GM12892 (cell line): ENCODE measurements at regions not wholly inside any gene's neighbourhood (a gene's known extent, or its start where the extent isn't known, plus 50 kb on each side); places are given as distances from the start of the nearest gene placed in this dataset.

Source experiments
- POLR2A ChIP-seq: IDR thresholded peaks from 2 replicates; pipeline ENCODE4 v1.6.1; 2011; ENCODE audit warnings: low read depth, low read length, control low read depth
- POLR2AphosphoS5 ChIP-seq: IDR thresholded peaks from 2 replicates; pipeline ENCODE4 v1.6.1; 2011; ENCODE audit warnings: low read depth, low read length, control low read depth
- TAF1 ChIP-seq: IDR thresholded peaks from 2 replicates; pipeline ENCODE4 v1.6.1; 2011; ENCODE audit warnings: low read depth, mild to moderate bottlenecking, control low read depth, low read length, borderline replicate concordance

DNA sequence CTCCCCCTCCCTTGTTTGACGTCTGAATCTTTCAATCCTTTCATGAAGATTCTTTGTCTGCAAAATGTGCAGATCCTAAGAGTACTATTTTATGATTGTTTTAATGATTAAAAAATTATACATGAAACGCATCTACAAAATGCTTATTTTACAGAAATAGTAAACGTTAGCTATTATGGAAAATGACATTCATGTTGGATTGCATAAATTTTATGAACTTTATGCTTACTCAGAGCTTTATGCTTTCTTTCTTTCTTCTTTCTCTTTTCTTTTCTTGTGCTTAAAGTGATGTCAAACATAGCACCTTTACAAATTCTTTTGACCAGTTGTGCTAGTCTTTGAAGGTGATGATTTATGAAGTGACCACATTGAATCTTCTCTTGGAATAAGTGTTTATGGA is 805.4 kb downstream of the ADCYAP1 start:
- TF ChIP-seq TAF1 (no peak), POLR2A (no peak), POLR2AphosphoS5 (no peak)
